ENCODE measurements at regions not wholly inside any gene's neighbourhood (a gene's known extent, or its start where the extent isn't known, plus 50 kb on each side); places are given as distances from the start of the nearest gene placed in this dataset.

- no peaks in the 10 kb centered on the region for H3K9me3 ChIP-seq (replicated peaks in 1 of 2; ENCODE audit: control insufficient read depth in 1 of 2, insufficient read depth in 1 of 2, low read length in 2 of 2)
- H3K4me1 Mint-ChIP-seq, result no peaks in the 10 kb centered on the region
- H3K4me1 ChIP-seq (ENCODE audit: control insufficient read depth in 1 of 2, insufficient read depth in 2 of 2, low read length in 2 of 2), result no peaks in the 10 kb centered on the region
- WGBS (ENCODE audit: insufficient coverage), result 100% methylated on average over 2 of the region's 4 CpGs
- no peak overlapping the region for H2AFZ ChIP-seq (ENCODE audit: insufficient read depth, low read depth, low read length, poor library complexity, severe bottlenecking)
- H3K4me3 Mint-ChIP-seq, result no peak overlapping the region
- intact Hi-C loops (cut with micrococcal nuclease), result no loop called here
- no peaks in the 10 kb centered on the region for H3K27me3 ChIP-seq (ENCODE audit: control insufficient read depth in 2 of 2, insufficient read depth in 2 of 2, low read length in 2 of 2)
- H3K27me3 Mint-ChIP-seq (ENCODE audit: low read depth in 3 of 3), result no peaks in the 10 kb centered on the region
- no peak for DNase-seq
- no peak overlapping the region for H3K4me3 ChIP-seq (replicated peaks in 1 of 3; ENCODE audit: low read depth in 2 of 3, low read length in 3 of 3)
- H3K4me2 ChIP-seq (replicated peaks; ENCODE audit: extremely low read depth, low read length, poor library complexity, severe bottlenecking), result no peak overlapping the region
- H3K36me3 Mint-ChIP-seq, result no peaks in the 10 kb centered on the region
- H3K9ac ChIP-seq (ENCODE audit: insufficient read depth, low read length, poor library complexity, severe bottlenecking), result no peak overlapping the region
- no peak overlapping the region for H3K27ac ChIP-seq (ENCODE audit: low read depth in 1 of 2, low read length in 2 of 2)
- no peaks in the 10 kb centered on the region for H3K79me2 ChIP-seq (ENCODE audit: insufficient read depth, low read length)
- TF ChIP-seq CTCF (IDR thresholded peaks at IDR 0.05), result no peak
- no peak overlapping the region for H3K27ac Mint-ChIP-seq
- no peaks in the 10 kb centered on the region for H3K36me3 ChIP-seq (replicated peaks in 1 of 2; ENCODE audit: control insufficient read depth in 1 of 2, insufficient read depth in 2 of 2, low read length in 2 of 2)
- H3K9me3 Mint-ChIP-seq, result peaks cover 0 to 4% (median 3%) of the 10 kb centered on the region in 7 donors
- no peaks in the 10 kb centered on the region for H4K20me1 ChIP-seq (ENCODE audit: insufficient read depth, low read length)
These were observed 239.0 kb upstream of the PTBP2 start for GRCh38 chr1:96482616-96483015.

GRCh38 chr1:96487394-96487793 is 234.2 kb upstream of the PTBP2 start:
- Mint-ChIP-seq H3K27me3 (ENCODE audit: low read depth in 3 of 3) (no peaks in the 10 kb centered on the region), H3K4me1 (no peaks in the 10 kb centered on the region), H3K9me3 (peaks cover 0 to 4% (median 0%) of the 10 kb centered on the region in 7 donors), H3K4me3 (no peak overlapping the region), H3K27ac (no peak overlapping the region), H3K36me3 (no peaks in the 10 kb centered on the region)
- Histone ChIP-seq H3K4me2 (replicated peaks; ENCODE audit: extremely low read depth, low read length, poor library complexity, severe bottlenecking) (no peak overlapping the region), H3K36me3 (replicated peaks in 1 of 2; ENCODE audit: control insufficient read depth in 1 of 2, insufficient read depth in 2 of 2, low read length in 2 of 2) (no peaks in the 10 kb centered on the region), H3K4me3 (replicated peaks in 1 of 3; ENCODE audit: low read depth in 2 of 3, low read length in 3 of 3) (no peak overlapping the region), H3K27ac (ENCODE audit: low read depth in 1 of 2, low read length in 2 of 2) (no peak overlapping the region), H3K27me3 (ENCODE audit: control insufficient read depth in 2 of 2, insufficient read depth in 2 of 2, low read length in 2 of 2) (no peaks in the 10 kb centered on the region), H2AFZ (ENCODE audit: insufficient read depth, low read depth, low read length, poor library complexity, severe bottlenecking) (no peak overlapping the region), H3K4me1 (ENCODE audit: control insufficient read depth in 1 of 2, insufficient read depth in 2 of 2, low read length in 2 of 2) (no peaks in the 10 kb centered on the region), H3K9ac (ENCODE audit: insufficient read depth, low read length, poor library complexity, severe bottlenecking) (no peak overlapping the region), H3K9me3 (replicated peaks in 1 of 2; ENCODE audit: control insufficient read depth in 1 of 2, insufficient read depth in 1 of 2, low read length in 2 of 2) (no peaks in the 10 kb centered on the region), H3K79me2 (ENCODE audit: insufficient read depth, low read length) (no peaks in the 10 kb centered on the region), H4K20me1 (ENCODE audit: insufficient read depth, low read length) (no peaks in the 10 kb centered on the region)
- DNase-seq, result no peak
- no CpG with 5 or more reads among the region's 3 CpGs for WGBS (ENCODE audit: insufficient coverage)
- intact Hi-C loops (cut with micrococcal nuclease), result no loop called here
- no peak for TF ChIP-seq CTCF (IDR thresholded peaks at IDR 0.05)

Data from CD14-positive monocyte (primary cell).